RWPE1 (cell line): ENCODE measurements at regions not wholly inside any gene's neighbourhood (a gene's known extent, or its start where the extent isn't known, plus 50 kb on each side); places are given as distances from the start of the nearest gene placed in this dataset.

Experiments used
- CTCF ChIA-PET: fragments of 350-600 bp; sonication (Branson Sonifier 250); formaldehyde crosslinking; extraction: SDS; loops from one replicate; lab custom pipeline; 2021; lab: Yijun Ruan, JAX
- POLR2A ChIA-PET: fragments of 400-600 bp; formaldehyde crosslinking; extraction: SDS; loops from one replicate; lab custom pipeline; 2020; ENCODE audit warnings: antibody characterized with exemption; ENCODE audit not compliant: low non-redundant PET; lab: Yijun Ruan, JAX
- DNase-seq: peaks from one replicate; pipeline ENCODE4 v3.0.0; 2012; ENCODE audit warnings: low spot score
- H3K27ac ChIP-seq: fragments of 450-650 bp; 2 replicates; pipeline ENCODE4 v1.5.1; 2017
- CTCF ChIP-seq: fragments of 450-650 bp; conservative IDR thresholded peaks from 2 replicates; pipeline ENCODE4 v1.5.1; 2017; ENCODE audit warnings: low read depth, mild to moderate bottlenecking

- H3K27ac ChIP-seq, result no peak overlapping the region
- ChIA-PET POLR2A (no interaction called here), CTCF (interaction anchor here (0.7 to 2.5 kb wide), 3 partner anchors 9 to 72 kb away, joined by 3 to 7 read pairs (median 3); no protein-coding TSS in a partner anchor)
- no peak for TF ChIP-seq CTCF
- no peak for DNase-seq
Observed at GRCh38 chr6:43846556-43846955, 76.5 kb downstream of the VEGFA start.

GRCh38 chr6:43845646-43846045 is 75.6 kb downstream of the VEGFA start:
- CTCF ChIA-PET, result interaction anchor here (0.9 to 2.5 kb wide), 2 partner anchors 10 to 71 kb away, joined by 3 to 7 read pairs; no protein-coding TSS in a partner anchor
- no peak overlapping the region for H3K27ac ChIP-seq
- no peak for DNase-seq
- TF ChIP-seq CTCF, result no peak
- POLR2A ChIA-PET, result no interaction called here

- CTCF ChIA-PET, result interaction anchor here (0.6 kb wide), 1 partner anchor 116 kb away, joined by 10 read pairs; no protein-coding TSS in a partner anchor
- H3K27ac ChIP-seq, result no peak overlapping the region
- no peak for TF ChIP-seq CTCF
- POLR2A ChIA-PET, result no interaction called here
- DNase-seq, result no peak
Observed at GRCh38 chr6:43843669-43844171, 73.7 kb downstream of the VEGFA start.

- ChIA-PET CTCF (interaction anchor here (0.6 kb wide), 1 partner anchor 116 kb away, joined by 10 read pairs; no protein-coding TSS in a partner anchor), POLR2A (no interaction called here)
- no peak for TF ChIP-seq CTCF
- no peak overlapping the region for H3K27ac ChIP-seq
- no peak for DNase-seq
Observed at GRCh38 chr6:43843097-43843645, 73.2 kb downstream of the VEGFA start.

- ChIA-PET CTCF (no interaction called here), POLR2A (no interaction called here)
- TF ChIP-seq CTCF, result no peak
- H3K27ac ChIP-seq, result no peak overlapping the region
- no peak for DNase-seq
Observed at GRCh38 chr6:43842231-43842794, 72.3 kb downstream of the VEGFA start.

GRCh38 chr6:43840490-43841218 is 70.6 kb downstream of the VEGFA start:
- no peak overlapping the region for H3K27ac ChIP-seq
- POLR2A ChIA-PET, result no interaction called here
- TF ChIP-seq CTCF, result no peak

More at GRCh38 chr6:43840490-43841218, 70.6 kb downstream of the VEGFA start:
- CTCF ChIA-PET, result no interaction called here
- no peak for DNase-seq
